22Rv1 (cell line): ENCODE measurements at regions not wholly inside any gene's neighbourhood (a gene's known extent, or its start where the extent isn't known, plus 50 kb on each side); places are given as distances from the start of the nearest gene placed in this dataset.

Experiments used
- H3K27ac ChIP-seq: fragments of 450-650 bp; 2 replicates; pipeline ENCODE4 v1.5.1; 2017
- CTCF ChIP-seq: fragments of 450-650 bp; IDR thresholded peaks from 2 replicates; pipeline ENCODE4 v1.5.1; 2017; ENCODE audit warnings: mild to moderate bottlenecking
- ZFX ChIP-seq: fragments of 450-650 bp; IDR thresholded peaks from 2 replicates; pipeline ENCODE4 v1.6.1; 2017; ENCODE audit warnings: antibody characterized with exemption, borderline replicate concordance

- TF ChIP-seq CTCF = no peak
- TF ChIP-seq ZFX = no peak
These were observed 166.2 kb upstream of the VCX3A start for GRCh38 chrX:6701085-6701484.

GRCh38 chrX:6695717-6696116 lies 160.8 kb upstream of the VCX3A start:
- H3K27ac ChIP-seq = no peak overlapping the region
- no peak for TF ChIP-seq CTCF
- no peak for TF ChIP-seq ZFX

More at GRCh38 chrX:6701085-6701484, 166.2 kb upstream of the VCX3A start:
- H3K27ac ChIP-seq = no peak overlapping the region

GRCh38 chrX:6694977-6695376 lies 160.1 kb upstream of the VCX3A start:
- TF ChIP-seq ZFX (no peak), CTCF (no peak)
- H3K27ac ChIP-seq = no peak overlapping the region

- no peak overlapping the region for H3K27ac ChIP-seq
- no peak for TF ChIP-seq CTCF
- TF ChIP-seq ZFX = no peak
These were observed 159.3 kb upstream of the VCX3A start for GRCh38 chrX:6694221-6694620.

GRCh38 chrX:6693051-6693450 lies 158.1 kb upstream of the VCX3A start:
- H3K27ac ChIP-seq = no peak overlapping the region

GRCh38 chrX:6685489-6685888 lies 150.6 kb upstream of the VCX3A start:
- TF ChIP-seq CTCF (no peak), ZFX (no peak)
- H3K27ac ChIP-seq = no peak overlapping the region

More at GRCh38 chrX:6693051-6693450, 158.1 kb upstream of the VCX3A start:
- no peak for TF ChIP-seq CTCF
- TF ChIP-seq ZFX = no peak

- no peak for TF ChIP-seq CTCF
These were observed 148.4 kb upstream of the VCX3A start for GRCh38 chrX:6683353-6683752.

More at GRCh38 chrX:6683353-6683752, 148.4 kb upstream of the VCX3A start:
- no peak overlapping the region for H3K27ac ChIP-seq
